Keratinocyte (primary cell): ENCODE measurements at regions not wholly inside any gene's neighbourhood (a gene's known extent, or its start where the extent isn't known, plus 50 kb on each side); places are given as distances from the start of the nearest gene placed in this dataset.
"Not testable (repeated sequence)": the region's sequence is repeated elsewhere in the genome, so short reads cannot be mapped to it uniquely, and the experiment has no call there.

Experiments
- DNase-seq: peaks from one replicate; pipeline ENCODE4 v3.0.0-alpha.2; 2011; ENCODE audit warnings: low read depth, missing footprints, low spot score
- FAIRE-seq: peaks from 2 replicates; lab custom pipeline; 2011; peaks lifted over from hg19 to GRCh38; lab: Jason Lieb, UNC
- H2AFZ ChIP-seq: 2 replicates; pipeline ENCODE4 v1.6.0; 2012; ENCODE audit warnings: low read length, control low read depth, inconsistent platforms; ENCODE audit not compliant: control insufficient read depth
- H3K27ac ChIP-seq: 2 replicates; pipeline ENCODE4 v1.5.1; 2011; ENCODE audit warnings: low read length; ENCODE audit not compliant: control insufficient read depth, insufficient read depth
- H3K27me3 ChIP-seq: 3 replicates; pipeline ENCODE4 v1.6.0; 2011; ENCODE audit warnings: low read length; ENCODE audit not compliant: control insufficient read depth, insufficient read depth; ENCODE audit errors: extremely low read depth
- H3K36me3 ChIP-seq, 2 experiments: 2 replicates in 1 of 2; 3 replicates in 1 of 2; pipeline ENCODE4 v1.5.1; 2011; ENCODE audit warnings: low read length in 2 of 2, mild to moderate bottlenecking in 1 of 2; ENCODE audit not compliant: control insufficient read depth in 2 of 2, insufficient read depth in 2 of 2; ENCODE audit errors: extremely low read depth in 1 of 2
- H3K4me1 ChIP-seq: 3 replicates; pipeline ENCODE4 v1.5.1; 2011; ENCODE audit warnings: low read length; ENCODE audit not compliant: control insufficient read depth, insufficient read depth; ENCODE audit errors: extremely low read depth
- H3K4me2 ChIP-seq: 3 replicates; pipeline ENCODE4 v1.6.0; 2011; ENCODE audit warnings: low read depth, low read length; ENCODE audit not compliant: control insufficient read depth, insufficient read depth; ENCODE audit errors: extremely low read depth
- H3K4me3 ChIP-seq, 3 experiments: fragments of 200-600 bp in 1 of 3; sonication (generic) in 1 of 3; 2 replicates in 2 of 3; 3 replicates in 1 of 3; pipeline ENCODE4 v1.5.1; 2011 to 2016; ENCODE audit warnings: low read length in 3 of 3, mild to moderate bottlenecking in 3 of 3, control low read depth in 2 of 3, inconsistent platforms in 1 of 3, low read depth in 1 of 3, mixed read lengths in 1 of 3, mixed run types in 1 of 3, moderate library complexity in 1 of 3; ENCODE audit not compliant: control insufficient read depth in 2 of 3, insufficient read depth in 2 of 3; ENCODE audit errors: extremely low read depth in 1 of 3
- H3K79me2 ChIP-seq: 2 replicates; pipeline ENCODE4 v1.6.0; 2012; ENCODE audit warnings: low read length; ENCODE audit not compliant: control insufficient read depth, insufficient read depth
- H3K9ac ChIP-seq: 3 replicates; pipeline ENCODE4 v1.6.0; 2011; ENCODE audit warnings: low read length; ENCODE audit not compliant: control insufficient read depth, insufficient read depth; ENCODE audit errors: extremely low read depth
- H3K9me1 ChIP-seq: 3 replicates; pipeline ENCODE4 v1.6.0; 2011; ENCODE audit warnings: low read length; ENCODE audit not compliant: control insufficient read depth, insufficient read depth; ENCODE audit errors: extremely low read depth
- H3K9me3 ChIP-seq: 2 replicates; pipeline ENCODE4 v1.5.1; 2012; ENCODE audit warnings: low read depth, low read length; ENCODE audit not compliant: control insufficient read depth
- H4K20me1 ChIP-seq: 3 replicates; pipeline ENCODE4 v1.6.0; 2011; ENCODE audit warnings: low read length; ENCODE audit not compliant: control insufficient read depth, insufficient read depth; ENCODE audit errors: extremely low read depth
- EZH2 ChIP-seq: IDR thresholded peaks from one replicate; pipeline ENCODE4 v1.6.1; 2012; ENCODE audit warnings: inconsistent platforms, mild to moderate bottlenecking, low read length, moderate library complexity
- dilution Hi-C: fragments of 300-500 bp; cut with MboI; formaldehyde crosslinking; loops from one replicate; pipeline ENCODE4 v1.7.0; 2020; ENCODE audit warnings: low sequenced_read_pairs; ENCODE audit not compliant: extremely low pct_ligation_motif_present
- TF ChIP-seq, protein P1 (sequence below), 3 experiments: IDR thresholded peaks in 1 of 3; conservative IDR thresholded peaks in 1 of 3; optimal IDR thresholded peaks in 1 of 3; 2 replicates in 2 of 3; 3 replicates in 1 of 3; pipeline versions ENCODE3 to v1.5.1; 2011; ENCODE audit warnings: low read length in 3 of 3, mild to moderate bottlenecking in 3 of 3, moderate library complexity in 2 of 3, control low read depth in 1 of 3, inconsistent platforms in 1 of 3; ENCODE audit not compliant: insufficient read depth in 2 of 3; ENCODE audit errors: extremely low read depth in 1 of 3

DNA sequence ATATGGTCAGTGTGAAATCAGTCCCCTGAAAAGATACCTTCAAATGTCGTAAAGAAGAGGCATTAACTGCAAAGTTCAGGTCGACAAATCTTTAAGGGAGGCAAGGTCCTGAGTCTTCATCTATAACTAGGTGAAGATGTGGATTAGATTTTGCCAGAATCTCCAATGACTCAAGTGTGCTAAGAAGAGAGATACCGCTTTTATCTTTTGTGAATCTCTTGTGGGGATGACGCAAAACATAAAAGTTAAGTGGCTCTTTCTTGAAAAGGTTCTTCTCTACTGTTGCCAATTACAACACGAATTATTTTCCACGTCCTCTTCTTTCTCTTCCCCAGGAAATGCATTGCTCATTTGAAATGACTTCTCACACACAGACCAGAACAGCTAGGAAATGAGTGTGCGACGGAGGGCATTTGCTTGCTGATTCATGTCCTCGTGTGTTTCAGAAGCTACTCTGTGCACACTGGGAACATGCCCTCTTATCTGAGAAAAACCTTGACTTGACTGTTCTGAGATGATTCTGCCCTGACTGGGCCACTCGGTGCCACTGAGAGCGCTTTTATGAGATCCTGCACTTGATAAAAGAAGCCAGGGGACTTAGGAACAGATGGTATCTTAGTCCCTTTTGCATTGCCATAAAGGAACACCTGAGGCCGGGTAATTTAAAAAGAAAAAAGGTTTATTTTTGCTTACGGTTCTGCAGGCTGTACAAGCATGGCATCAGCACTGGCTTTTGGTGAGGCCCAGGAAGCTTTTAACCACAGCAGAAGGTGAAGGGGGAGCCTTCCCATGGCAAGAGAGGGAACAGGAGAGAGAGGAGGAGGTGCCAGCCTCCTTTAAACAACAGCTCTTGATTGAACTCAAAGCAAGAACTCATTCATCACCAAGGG is 169.5 kb upstream of the PFKP start:
- H3K27me3 ChIP-seq = no peaks in the 10 kb centered on the region
- H2AFZ ChIP-seq = no peak overlapping the region
- no peak for DNase-seq
- no peak overlapping the region for H3K4me3 ChIP-seq
- H3K4me2 ChIP-seq = no peak overlapping the region
- no peak for TF ChIP-seq EZH2
- TF ChIP-seq, protein P1, sequence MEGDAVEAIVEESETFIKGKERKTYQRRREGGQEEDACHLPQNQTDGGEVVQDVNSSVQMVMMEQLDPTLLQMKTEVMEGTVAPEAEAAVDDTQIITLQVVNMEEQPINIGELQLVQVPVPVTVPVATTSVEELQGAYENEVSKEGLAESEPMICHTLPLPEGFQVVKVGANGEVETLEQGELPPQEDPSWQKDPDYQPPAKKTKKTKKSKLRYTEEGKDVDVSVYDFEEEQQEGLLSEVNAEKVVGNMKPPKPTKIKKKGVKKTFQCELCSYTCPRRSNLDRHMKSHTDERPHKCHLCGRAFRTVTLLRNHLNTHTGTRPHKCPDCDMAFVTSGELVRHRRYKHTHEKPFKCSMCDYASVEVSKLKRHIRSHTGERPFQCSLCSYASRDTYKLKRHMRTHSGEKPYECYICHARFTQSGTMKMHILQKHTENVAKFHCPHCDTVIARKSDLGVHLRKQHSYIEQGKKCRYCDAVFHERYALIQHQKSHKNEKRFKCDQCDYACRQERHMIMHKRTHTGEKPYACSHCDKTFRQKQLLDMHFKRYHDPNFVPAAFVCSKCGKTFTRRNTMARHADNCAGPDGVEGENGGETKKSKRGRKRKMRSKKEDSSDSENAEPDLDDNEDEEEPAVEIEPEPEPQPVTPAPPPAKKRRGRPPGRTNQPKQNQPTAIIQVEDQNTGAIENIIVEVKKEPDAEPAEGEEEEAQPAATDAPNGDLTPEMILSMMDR (optimal IDR thresholded peaks at IDR 0.05 in 1 of 3, IDR thresholded peaks at IDR 0.05 in 1 of 3, conservative IDR thresholded peaks at IDR 0.05 in 1 of 3; ENCODE audit: extremely low read depth in 1 of 3, insufficient read depth in 2 of 3, low read length in 3 of 3) = no peak
- FAIRE-seq = no peak
- H3K9ac ChIP-seq = no peak overlapping the region
- no peaks in the 10 kb centered on the region for H4K20me1 ChIP-seq
- H3K79me2 ChIP-seq = no peaks in the 10 kb centered on the region
- no peaks in the 10 kb centered on the region for H3K4me1 ChIP-seq
- no peaks in the 10 kb centered on the region for H3K36me3 ChIP-seq
- no peaks in the 10 kb centered on the region for H3K9me1 ChIP-seq
- H3K27ac ChIP-seq = no peak overlapping the region
- H3K9me3 ChIP-seq = no peaks in the 10 kb centered on the region
- dilution Hi-C loops = no loop called here

DNA sequence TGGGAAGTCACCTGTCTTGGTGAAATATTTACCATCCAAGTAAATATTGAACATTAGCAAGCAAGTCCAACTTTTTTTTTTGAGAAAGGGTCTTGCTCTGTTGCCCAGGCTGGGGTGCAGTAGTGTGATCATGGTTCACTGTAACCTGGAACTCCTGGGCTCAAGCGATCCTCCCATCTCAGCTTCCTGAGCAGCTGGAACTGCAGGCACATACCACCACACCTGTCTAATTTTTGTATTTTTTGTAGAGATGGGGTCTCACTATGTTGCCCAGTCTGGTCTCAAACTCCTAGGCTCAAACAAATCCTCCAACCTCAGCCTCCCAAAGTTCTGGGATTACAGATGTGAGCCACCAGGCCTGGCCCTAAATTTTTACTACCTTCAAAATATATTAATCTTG is 171.0 kb upstream of the PFKP start:
- H3K79me2 ChIP-seq, H3K9me1 ChIP-seq, H3K9ac ChIP-seq, H3K4me3 ChIP-seq, DNase-seq, H2AFZ ChIP-seq, H3K36me3 ChIP-seq, H4K20me1 ChIP-seq, H3K9me3 ChIP-seq, H3K27ac ChIP-seq, H3K27me3 ChIP-seq, H3K4me2 ChIP-seq, H3K4me1 ChIP-seq, FAIRE-seq, dilution Hi-C loops: not testable (repeated sequence)
